OCI-LY7 (cell line): ENCODE measurements at regions not wholly inside any gene's neighbourhood (a gene's known extent, or its start where the extent isn't known, plus 50 kb on each side); places are given as distances from the start of the nearest gene placed in this dataset.

Source experiments
- EZH2phosphoT487 ChIP-seq: fragments of 200-600 bp; sonication (generic); IDR thresholded peaks from 2 replicates; pipeline ENCODE4 v1.6.1; 2018; ENCODE audit warnings: low read depth, borderline replicate concordance, mild to moderate bottlenecking, mixed run types, antibody characterized with exemption, low read length, moderate library complexity, mixed read lengths
- TF ChIP-seq, protein P1 (sequence below): fragments of 200-600 bp; sonication (generic); conservative IDR thresholded peaks from 2 replicates; pipeline ENCODE4 v1.5.1; 2014; ENCODE audit warnings: mild to moderate bottlenecking, antibody characterized with exemption, low read length, moderate library complexity, mixed read lengths

DNA sequence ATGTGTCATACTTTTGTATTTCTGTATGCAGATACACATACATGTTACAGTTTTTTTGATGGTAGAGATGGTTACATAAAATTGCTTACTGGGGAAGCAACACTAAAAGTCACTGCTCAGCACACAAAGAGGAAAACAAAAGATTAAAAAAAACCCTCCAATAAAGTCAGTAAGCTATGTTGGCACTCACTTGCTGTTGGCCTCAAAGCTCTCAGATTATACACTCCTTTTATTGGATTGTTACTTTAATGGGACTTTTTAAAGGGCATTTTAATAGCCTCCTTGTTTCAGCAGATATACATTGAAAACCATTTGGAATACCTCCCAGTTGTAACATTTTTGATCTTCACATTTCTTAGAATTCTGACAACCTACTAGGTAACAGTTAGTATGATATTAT lies 222.0 kb upstream of the HHIP start:
- TF ChIP-seq, protein P1, sequence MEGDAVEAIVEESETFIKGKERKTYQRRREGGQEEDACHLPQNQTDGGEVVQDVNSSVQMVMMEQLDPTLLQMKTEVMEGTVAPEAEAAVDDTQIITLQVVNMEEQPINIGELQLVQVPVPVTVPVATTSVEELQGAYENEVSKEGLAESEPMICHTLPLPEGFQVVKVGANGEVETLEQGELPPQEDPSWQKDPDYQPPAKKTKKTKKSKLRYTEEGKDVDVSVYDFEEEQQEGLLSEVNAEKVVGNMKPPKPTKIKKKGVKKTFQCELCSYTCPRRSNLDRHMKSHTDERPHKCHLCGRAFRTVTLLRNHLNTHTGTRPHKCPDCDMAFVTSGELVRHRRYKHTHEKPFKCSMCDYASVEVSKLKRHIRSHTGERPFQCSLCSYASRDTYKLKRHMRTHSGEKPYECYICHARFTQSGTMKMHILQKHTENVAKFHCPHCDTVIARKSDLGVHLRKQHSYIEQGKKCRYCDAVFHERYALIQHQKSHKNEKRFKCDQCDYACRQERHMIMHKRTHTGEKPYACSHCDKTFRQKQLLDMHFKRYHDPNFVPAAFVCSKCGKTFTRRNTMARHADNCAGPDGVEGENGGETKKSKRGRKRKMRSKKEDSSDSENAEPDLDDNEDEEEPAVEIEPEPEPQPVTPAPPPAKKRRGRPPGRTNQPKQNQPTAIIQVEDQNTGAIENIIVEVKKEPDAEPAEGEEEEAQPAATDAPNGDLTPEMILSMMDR: no peak
- no peak for TF ChIP-seq EZH2phosphoT487
